GM19043 (cell line): ENCODE measurements at regions not wholly inside any gene's neighbourhood (a gene's known extent, or its start where the extent isn't known, plus 50 kb on each side); places are given as distances from the start of the nearest gene placed in this dataset.

Source experiments
- ATAC-seq: cut with Tn5 transposase; IDR thresholded peaks from one replicate; pipeline ENCODE4 v1.9.1; 2021; ENCODE audit warnings: low read depth; ENCODE audit not compliant: unreplicated experiment

- ATAC-seq, result no peak
Measured at GRCh38 chr5:124156415-124156996, 589.9 kb downstream of the ZNF608 start.

GRCh38 chr5:124154714-124155113 lies 591.7 kb downstream of the ZNF608 start:
- no peak for ATAC-seq

- ATAC-seq, result no peak
Measured at GRCh38 chr5:124153588-124153987, 592.9 kb downstream of the ZNF608 start.

GRCh38 chr5:124148574-124148973 lies 597.9 kb downstream of the ZNF608 start:
- ATAC-seq, result no peak

- ATAC-seq, result no peak
Measured at GRCh38 chr5:124140060-124140459, 606.4 kb downstream of the ZNF608 start.

- no peak for ATAC-seq
Measured at GRCh38 chr5:124139477-124139876, 607.0 kb downstream of the ZNF608 start.

- no peak for ATAC-seq
Measured at GRCh38 chr5:124136609-124137008, 609.8 kb downstream of the ZNF608 start.

- no peak for ATAC-seq
Measured at GRCh38 chr5:124134941-124135340, 611.5 kb downstream of the ZNF608 start.

- no peak for ATAC-seq
Measured at GRCh38 chr5:124133406-124133805, 613.0 kb downstream of the ZNF608 start.

GRCh38 chr5:124132843-124133242 lies 613.6 kb downstream of the ZNF608 start:
- ATAC-seq, result no peak

GRCh38 chr5:124131466-124131865 lies 615.0 kb downstream of the ZNF608 start:
- no peak for ATAC-seq

- no peak for ATAC-seq
Measured at GRCh38 chr5:124130816-124131215, 615.6 kb downstream of the ZNF608 start.

GRCh38 chr5:124128867-124129266 lies 616.9 kb downstream of the CSNK1G3 start:
- no peak for ATAC-seq

- peak; percentile 87 for ATAC-seq
Measured at GRCh38 chr5:124126504-124127217, 614.7 kb downstream of the CSNK1G3 start.

- no peak for ATAC-seq
Measured at GRCh38 chr5:124124711-124125229, 612.8 kb downstream of the CSNK1G3 start.

- no peak for ATAC-seq
Measured at GRCh38 chr5:124121198-124121597, 609.2 kb downstream of the CSNK1G3 start.

- no peak for ATAC-seq
Measured at GRCh38 chr5:124114911-124115310, 602.9 kb downstream of the CSNK1G3 start.

GRCh38 chr5:124111886-124112285 lies 599.9 kb downstream of the CSNK1G3 start:
- ATAC-seq, result no peak

GRCh38 chr5:124110942-124111341 lies 599.0 kb downstream of the CSNK1G3 start:
- no peak for ATAC-seq

- no peak for ATAC-seq
Measured at GRCh38 chr5:124105326-124105725, 593.3 kb downstream of the CSNK1G3 start.

GRCh38 chr5:124104821-124105220 lies 592.8 kb downstream of the CSNK1G3 start:
- no peak for ATAC-seq

- no peak for ATAC-seq
Measured at GRCh38 chr5:124104344-124104743, 592.4 kb downstream of the CSNK1G3 start.
